Testis (tissue), 2 donors: ENCODE measurements at regions not wholly inside any gene's neighbourhood (a gene's known extent, or its start where the extent isn't known, plus 50 kb on each side); places are given as distances from the start of the nearest gene placed in this dataset.

ENCODE experiments used
- CTCF ChIP-seq, 3 experiments: fragments of 450-650 bp in 2 of 3; fragments of 200-600 bp in 1 of 3; sonication (generic) in 1 of 3; IDR thresholded peaks; one replicate each; pipeline ENCODE4 v1.5.1; 2016 to 2019; ENCODE audit warnings: antibody characterized with exemption in 3 of 3, mild to moderate bottlenecking in 2 of 3, moderate library complexity in 1 of 3
- POLR2A ChIP-seq: fragments of 450-650 bp; IDR thresholded peaks from one replicate; pipeline ENCODE4 v1.6.1; 2017; ENCODE audit warnings: antibody characterized with exemption, mild to moderate bottlenecking, moderate library complexity

GRCh38 chr13:73222627-73223305 lies 164.0 kb downstream of the KLF5 start:
- TF ChIP-seq POLR2A (no peak), CTCF (IDR thresholded peaks at IDR 0.05) (no peak)
